Neutrophil (primary cell): ENCODE measurements at regions not wholly inside any gene's neighbourhood (a gene's known extent, or its start where the extent isn't known, plus 50 kb on each side); places are given as distances from the start of the nearest gene placed in this dataset.

Experiments
- H3K27ac ChIP-seq: fragments of 200-600 bp; sonication (generic); 2 replicates; pipeline ENCODE4 v1.5.1; 2016; ENCODE audit warnings: mild to moderate bottlenecking, moderate library complexity
- H3K27me3 ChIP-seq: fragments of 200-600 bp; sonication (generic); 2 replicates; pipeline ENCODE4 v1.6.0; 2016; ENCODE audit warnings: mild to moderate bottlenecking
- H3K36me3 ChIP-seq: fragments of 200-600 bp; sonication (generic); 2 replicates; pipeline ENCODE4 v1.5.1; 2017
- H3K4me1 ChIP-seq, 2 experiments: fragments of 200-600 bp in 1 of 2; sonication (generic) in 1 of 2; 1 replicate in 1 of 2; 2 replicates in 1 of 2; pipeline versions ENCODE4 v1.5.1 to v1.6.1; 2013 to 2016; ENCODE audit warnings: low read depth in 1 of 2, low read length in 1 of 2, mild to moderate bottlenecking in 1 of 2, moderate library complexity in 1 of 2; ENCODE audit not compliant: control insufficient read depth in 1 of 2, insufficient read depth in 1 of 2
- H3K4me3 ChIP-seq, 2 experiments: fragments of 200-600 bp in 1 of 2; sonication (generic) in 1 of 2; 1 replicate in 1 of 2; 2 replicates in 1 of 2; pipeline ENCODE4 v1.5.1; 2013 to 2016; ENCODE audit warnings: low read depth in 1 of 2, low read length in 1 of 2, mild to moderate bottlenecking in 1 of 2, moderate library complexity in 1 of 2
- H3K9me3 ChIP-seq: fragments of 200-600 bp; sonication (generic); 2 replicates; pipeline ENCODE4 v1.5.1; 2016
- CTCF ChIP-seq: fragments of 200-600 bp; sonication (generic); IDR thresholded peaks from 2 replicates; pipeline ENCODE4 v1.5.1; 2016; ENCODE audit warnings: antibody characterized with exemption

DNA sequence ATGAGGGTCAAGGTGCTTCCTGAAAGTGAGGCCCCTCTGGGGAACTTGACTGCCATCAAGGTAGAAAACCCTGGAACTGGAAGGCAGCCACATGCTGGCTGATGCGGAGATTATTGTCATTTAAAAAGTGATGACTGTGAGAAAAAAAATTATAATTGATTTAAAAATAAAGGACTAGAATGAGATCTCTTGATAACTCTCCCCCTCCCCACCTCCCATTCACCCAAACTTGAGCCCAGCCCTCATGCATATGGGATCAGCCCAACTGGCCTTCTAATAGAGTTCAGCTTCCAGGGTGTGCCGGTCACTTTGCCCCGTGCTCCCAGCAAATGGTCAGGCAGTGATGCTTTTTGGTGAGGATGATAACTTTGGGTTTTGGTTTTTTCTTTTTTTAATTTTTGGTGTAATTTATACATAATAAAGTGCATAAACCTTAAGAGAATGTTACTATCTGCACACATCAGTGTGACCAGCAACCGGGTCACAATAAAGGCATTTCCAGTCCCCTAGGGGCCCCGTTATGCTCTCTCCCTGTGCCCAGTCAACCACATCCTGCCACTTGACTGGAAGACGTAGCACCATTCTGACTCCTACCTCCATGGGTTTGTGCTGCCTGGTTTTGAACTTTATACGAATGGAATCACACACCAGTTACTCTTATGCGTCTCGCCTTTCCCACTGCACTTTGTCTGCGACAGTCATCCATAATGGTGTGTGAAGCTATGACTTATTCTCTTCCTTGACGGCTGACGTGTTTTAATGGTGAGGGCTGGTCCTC is 187.9 kb downstream of the USP12 start:
- H3K9me3 ChIP-seq = no peaks in the 10 kb centered on the region
- H3K27ac ChIP-seq = no peak overlapping the region
- H3K27me3 ChIP-seq = no peaks in the 10 kb centered on the region
- no peak for TF ChIP-seq CTCF
- no peaks in the 10 kb centered on the region for H3K36me3 ChIP-seq
- no peak overlapping the region for H3K4me3 ChIP-seq
- peaks cover 6% of the 10 kb centered on the region in 2 experiments for H3K4me1 ChIP-seq

DNA sequence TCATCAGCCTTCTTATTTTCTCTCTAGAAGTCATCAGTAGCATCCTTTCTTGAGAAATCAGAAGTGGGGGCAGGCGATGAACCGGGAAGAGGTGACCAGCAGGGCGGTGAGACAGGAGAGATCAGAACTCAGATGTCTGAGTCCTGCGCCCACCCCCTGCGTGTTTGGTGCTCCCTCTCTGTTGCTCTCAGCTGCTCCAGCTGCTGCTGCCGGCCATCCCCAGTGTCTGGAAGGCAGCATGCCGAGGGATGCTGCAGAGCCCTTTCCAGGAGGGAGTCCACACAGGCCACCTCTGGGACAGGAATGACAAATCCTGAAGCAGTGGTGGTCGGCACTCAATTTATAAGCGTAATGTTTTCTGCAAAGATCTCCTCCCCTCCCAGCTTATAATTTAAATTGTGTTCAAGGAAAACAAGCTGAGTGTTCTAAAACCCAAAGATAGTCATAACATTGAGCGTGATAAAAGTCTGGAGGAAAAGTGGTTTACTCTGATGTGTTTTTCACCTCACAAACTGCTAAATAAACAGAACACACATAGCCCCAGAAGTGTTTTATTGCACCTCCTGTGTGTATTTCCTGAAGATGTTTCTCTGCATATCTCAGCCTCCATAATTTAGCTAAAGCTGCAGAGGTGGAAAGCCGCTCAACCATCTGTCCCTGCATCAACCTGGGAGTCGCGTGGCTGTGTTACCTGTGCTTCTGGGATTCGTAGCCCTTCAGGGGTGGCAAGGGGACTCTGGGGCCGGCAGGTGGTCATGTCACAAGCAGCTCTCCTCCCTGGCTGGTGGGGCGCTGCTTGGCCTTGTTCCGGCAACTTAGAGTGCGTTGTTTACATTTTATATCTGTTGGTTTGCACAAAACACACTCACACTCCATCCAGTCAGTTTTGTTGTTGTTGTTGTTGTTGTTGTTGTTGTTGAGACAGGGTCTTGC is 191.2 kb downstream of the USP12 start:
- H3K4me1 ChIP-seq = peaks cover 6 to 9% of the 10 kb centered on the region in 2 experiments
- no peak for TF ChIP-seq CTCF
- H3K27me3 ChIP-seq = no peaks in the 10 kb centered on the region

DNA sequence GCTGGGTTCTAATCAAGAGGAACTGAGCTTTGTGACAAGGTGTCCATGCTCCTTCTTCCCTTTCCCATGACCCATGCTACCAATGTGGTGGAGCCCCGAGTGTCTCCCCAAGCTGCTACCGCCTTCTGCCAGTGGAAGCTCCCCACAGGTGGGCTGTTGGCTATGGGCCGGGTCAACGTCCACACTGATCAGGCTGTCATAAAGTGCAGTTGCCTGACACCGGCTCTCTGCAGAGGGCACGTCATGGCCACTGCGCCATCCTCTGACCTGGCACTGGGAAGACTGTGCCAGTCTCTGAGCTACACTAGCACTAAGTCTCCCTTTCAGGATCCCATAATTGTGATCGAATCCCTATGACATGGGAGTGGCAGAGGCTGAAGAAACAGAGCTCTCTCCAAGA is 192.3 kb downstream of the USP12 start:
- Histone ChIP-seq H3K27ac (no peak overlapping the region), H3K27me3 (no peaks in the 10 kb centered on the region), H3K36me3 (no peaks in the 10 kb centered on the region), H3K4me3 (no peak overlapping the region), H3K9me3 (no peaks in the 10 kb centered on the region), H3K4me1 (peaks cover 6 to 9% of the 10 kb centered on the region in 2 experiments)
- TF ChIP-seq CTCF = no peak

More for the DNA sequence above, 191.2 kb downstream of the USP12 start:
- Histone ChIP-seq H3K4me3 (no peak overlapping the region), H3K27ac (no peak overlapping the region), H3K9me3 (no peaks in the 10 kb centered on the region), H3K36me3 (no peaks in the 10 kb centered on the region)

- Histone ChIP-seq H3K4me3 (no peak overlapping the region), H3K27me3 (no peaks in the 10 kb centered on the region), H3K36me3 (no peaks in the 10 kb centered on the region), H3K9me3 (no peaks in the 10 kb centered on the region), H3K27ac (no peak overlapping the region), H3K4me1 (peaks cover 4 to 7% of the 10 kb centered on the region in 2 experiments)
- TF ChIP-seq CTCF = no peak
Observed at GRCh38 chr13:26978081-26978860, 193.3 kb downstream of the USP12 start.

- H3K27me3 ChIP-seq = no peaks in the 10 kb centered on the region
- peaks cover 0 to 3% of the 10 kb centered on the region in 2 experiments for H3K4me1 ChIP-seq
- H3K4me3 ChIP-seq = no peak overlapping the region
- H3K27ac ChIP-seq = no peak overlapping the region
- TF ChIP-seq CTCF = no peak
- no peaks in the 10 kb centered on the region for H3K9me3 ChIP-seq
- no peaks in the 10 kb centered on the region for H3K36me3 ChIP-seq
Observed at GRCh38 chr13:26977541-26977940, 194.1 kb downstream of the USP12 start.
